Activated T-helper 1 cell treated with anti-CD3 and anti-CD28 coated beads, Interleukin-2, amount 50 U/mL, for 16 hours (primary cell): ENCODE measurements at regions not wholly inside any gene's neighbourhood (a gene's known extent, or its start where the extent isn't known, plus 50 kb on each side); places are given as distances from the start of the nearest gene placed in this dataset.

ENCODE experiments used
- DNase-seq, 2 donors: peaks; one replicate each; pipeline ENCODE4 v3.0.0-alpha.2; 2020; ENCODE audit warnings: low read depth in 1 of 2, low spot score in 1 of 2

DNA sequence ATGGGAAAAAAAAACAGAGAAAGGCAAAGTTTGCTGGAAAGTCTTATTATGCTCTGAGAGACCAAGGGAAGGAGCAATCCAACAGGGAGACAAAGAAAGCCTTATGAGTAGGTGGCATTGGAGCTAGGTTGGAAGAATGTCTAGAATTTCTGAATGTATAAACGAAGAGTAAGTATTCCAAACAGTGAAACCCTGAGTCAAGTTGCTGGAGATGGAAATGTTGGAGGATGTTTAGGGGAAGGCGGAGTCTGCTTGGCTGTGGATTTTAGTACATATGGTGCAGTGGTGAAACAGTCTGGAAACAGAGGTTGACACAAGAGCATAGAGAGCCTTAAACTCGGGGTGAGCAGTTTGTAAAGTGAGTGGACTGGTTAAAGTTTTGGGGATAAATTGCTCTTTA lies 314.8 kb upstream of the CADM1 start:
- no peak for DNase-seq

DNA sequence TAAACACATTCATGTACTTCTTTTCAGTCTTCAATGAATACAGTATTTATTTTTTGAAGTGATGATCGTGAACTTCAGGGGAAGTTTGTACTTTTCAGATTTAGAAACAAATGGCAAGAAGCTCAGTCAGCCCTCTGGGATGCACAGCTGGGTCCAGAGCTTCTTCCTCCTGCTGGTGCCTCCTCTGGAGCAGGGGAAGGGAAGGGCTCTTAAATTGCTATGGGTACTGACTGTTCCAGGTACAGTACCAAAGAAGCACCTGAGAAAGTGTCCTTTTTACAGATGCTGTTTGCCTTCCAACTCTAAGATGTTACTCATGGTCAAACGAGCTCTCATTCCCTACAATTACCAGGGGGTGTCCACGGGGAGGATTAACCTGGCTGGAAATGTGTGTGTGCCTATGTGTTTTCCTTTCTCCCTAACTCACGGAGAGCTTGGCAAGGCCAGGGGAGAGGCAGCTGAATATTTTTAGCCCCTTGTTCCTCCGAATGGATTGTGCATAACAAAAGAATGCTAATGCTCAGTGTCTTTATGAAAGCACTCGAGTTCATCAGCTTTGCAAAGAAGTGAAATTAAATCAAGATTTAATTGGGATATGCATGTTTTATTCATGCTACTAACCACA lies 313.7 kb upstream of the CADM1 start:
- no peak for DNase-seq

DNA sequence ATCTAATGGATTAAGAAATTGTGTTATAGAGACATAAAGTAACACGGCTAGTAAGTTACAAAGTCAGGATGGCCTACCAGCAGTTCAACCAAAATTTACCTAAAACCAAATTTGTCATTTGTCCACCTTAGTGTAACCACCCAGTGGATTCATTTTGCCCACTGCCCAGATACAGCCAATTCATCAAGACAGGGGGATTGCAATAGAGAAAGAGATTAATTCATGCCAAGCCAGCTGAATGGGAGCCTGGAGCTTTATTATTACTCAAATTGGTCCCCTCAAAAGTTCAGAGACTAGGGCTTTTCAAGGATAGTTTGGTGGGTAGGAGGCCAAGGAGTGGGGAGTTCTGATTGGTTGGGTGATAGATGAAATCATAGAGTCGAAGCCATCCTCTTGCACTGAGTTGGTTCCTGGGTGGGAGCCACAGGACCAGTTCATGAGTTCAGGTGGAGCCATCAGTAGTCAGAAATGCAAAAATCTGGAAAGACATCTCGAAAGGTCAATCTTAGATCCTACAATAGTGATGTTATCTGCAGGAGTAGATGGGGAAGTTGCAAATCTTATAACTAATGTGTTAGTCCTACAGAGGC lies 304.2 kb upstream of the CADM1 start:
- DNase-seq, result no peak

DNA sequence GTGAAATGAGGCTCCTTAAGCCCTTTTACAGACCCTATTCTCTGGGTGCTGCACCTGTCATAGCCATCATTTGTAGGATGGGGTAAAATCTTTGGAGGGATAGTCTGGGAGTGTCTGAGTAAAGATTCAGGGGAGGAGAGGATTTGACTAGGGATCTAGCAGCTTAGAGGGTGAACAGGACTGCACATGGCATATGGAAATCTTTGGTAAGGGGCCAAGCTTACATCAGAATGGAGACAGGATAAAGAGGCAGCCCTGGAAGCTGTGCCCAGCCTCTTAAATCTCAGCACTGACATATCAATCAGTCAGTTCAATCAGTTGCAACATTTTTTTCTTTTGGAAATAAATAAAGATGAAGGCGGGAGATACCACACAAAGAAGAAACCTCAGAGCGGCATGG lies 301.8 kb upstream of the CADM1 start:
- no peak for DNase-seq

DNA sequence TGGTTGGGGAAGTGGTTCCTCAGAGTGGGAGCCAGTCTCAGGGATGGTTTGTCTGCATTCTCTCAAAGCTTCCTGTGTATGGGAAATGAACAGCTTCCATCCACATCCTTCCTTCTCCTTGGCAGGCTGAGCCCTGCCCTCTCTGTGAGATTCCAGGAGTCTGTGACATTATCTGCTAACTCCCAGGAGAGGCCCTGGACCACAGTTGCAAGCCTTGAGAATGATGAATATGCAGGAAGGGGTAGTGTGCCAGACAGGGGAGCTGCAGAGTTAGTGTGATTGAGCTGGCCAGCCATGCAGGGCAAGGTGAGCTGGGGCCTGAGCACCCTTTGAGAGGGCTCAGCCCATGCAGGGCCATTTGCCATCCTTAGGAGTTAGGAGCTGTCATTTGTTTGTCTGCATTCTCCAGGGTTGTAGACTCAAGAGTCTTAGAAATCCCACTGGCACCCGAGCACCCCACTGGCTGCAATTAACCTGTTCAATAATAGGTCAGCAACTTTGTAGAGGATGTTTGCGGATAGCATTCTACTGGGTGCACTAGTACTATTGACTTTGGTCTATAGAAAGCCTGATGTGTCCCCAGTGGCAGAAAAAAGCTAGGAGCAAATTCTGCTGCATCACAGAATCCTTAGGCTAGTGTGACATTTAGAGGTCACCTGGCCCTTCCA lies 299.0 kb upstream of the CADM1 start:
- DNase-seq, result no peak

DNA sequence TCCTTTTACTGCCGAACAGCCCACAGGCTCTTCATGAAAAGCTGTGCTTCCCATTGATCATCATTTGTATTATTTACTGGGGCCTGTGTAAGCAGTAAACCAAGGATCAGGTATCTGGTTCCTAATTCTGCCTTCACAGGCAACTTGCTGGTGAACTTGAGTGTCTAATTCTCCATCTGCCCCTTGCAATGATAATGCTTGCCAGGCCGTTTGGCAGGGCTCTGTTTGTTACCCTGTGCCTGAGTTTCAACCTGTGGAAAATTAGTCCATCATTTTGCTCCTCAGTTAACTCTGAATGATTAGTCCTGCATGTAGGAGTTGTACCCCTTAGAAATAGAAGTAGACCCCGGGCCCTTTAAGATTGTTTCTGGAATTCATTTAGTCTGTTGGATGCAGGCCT lies 298.4 kb upstream of the CADM1 start:
- DNase-seq, result no peak

DNA sequence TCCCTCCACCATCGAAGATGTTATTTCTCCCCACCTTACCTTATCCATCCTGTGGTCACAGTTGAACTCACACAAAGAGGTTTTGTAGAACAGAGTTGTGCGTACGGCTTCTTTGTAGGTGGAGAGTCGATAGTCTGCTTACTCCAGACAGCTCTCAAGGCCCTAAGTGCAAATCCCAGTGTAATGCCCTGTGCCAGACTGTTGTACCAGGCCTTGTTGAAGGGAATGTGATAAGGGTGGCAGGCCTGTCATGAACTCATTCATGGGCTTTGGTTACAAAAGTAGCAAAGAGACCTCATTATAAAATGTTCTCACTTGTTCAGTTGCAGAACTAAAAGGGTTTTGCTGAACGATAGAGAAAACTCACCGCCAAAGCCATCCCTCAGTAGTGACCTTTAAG lies 288.7 kb upstream of the CADM1 start:
- no peak for DNase-seq

DNA sequence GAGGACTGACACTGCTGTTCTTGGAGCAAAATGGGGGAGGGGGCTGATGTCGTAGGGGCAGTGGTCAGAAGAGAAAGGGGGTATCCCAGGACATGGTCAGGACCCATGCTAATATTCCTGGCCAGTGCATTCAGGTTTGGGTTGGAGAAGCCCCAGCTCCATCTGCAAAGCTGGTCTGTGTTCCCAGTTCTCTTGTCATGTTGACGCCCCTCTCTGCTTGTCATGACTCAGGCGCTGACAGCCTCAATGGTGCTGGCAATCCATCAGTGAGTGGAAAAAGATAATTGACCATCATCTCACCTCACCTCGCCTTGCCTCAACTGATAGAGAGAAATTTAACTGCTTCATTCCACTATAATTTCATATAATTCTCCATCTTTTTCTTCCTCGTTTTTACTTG lies 283.1 kb upstream of the CADM1 start:
- no peak for DNase-seq

DNA sequence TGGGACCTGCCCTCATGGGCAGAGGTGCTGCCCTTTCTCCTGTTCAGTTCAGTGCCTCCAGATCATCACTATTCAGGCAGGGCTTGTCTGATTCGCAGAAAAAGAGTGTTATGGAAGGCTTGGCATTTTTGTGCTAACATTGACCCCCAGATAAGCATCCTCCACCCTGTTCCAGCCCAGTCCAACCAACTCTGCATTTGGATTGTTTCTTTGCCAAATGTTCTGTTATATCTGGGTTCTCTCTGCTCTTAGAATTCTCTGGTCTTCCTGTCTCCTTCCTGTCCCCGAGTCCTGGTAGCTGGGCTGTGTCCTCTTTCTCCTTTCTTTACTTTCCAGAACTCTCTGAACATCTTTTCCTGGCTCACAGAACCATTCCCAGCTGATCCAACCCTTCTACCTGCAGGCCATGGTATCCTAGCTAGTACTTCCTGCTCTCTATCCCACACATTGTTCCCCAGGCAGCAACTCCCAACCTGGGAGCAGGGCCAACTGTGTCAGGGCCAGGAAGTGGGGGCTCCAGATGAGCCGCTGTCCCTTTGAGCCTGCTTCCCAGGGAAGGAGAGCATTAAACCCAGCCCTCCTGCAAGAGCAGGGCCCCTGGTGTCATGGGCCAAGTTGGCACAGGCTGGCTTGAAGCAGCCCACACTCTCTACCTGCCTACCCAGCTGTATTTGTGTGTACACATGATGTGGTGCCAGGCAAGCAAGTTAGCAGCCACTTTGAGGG lies 280.7 kb upstream of the CADM1 start:
- no peak for DNase-seq

DNA sequence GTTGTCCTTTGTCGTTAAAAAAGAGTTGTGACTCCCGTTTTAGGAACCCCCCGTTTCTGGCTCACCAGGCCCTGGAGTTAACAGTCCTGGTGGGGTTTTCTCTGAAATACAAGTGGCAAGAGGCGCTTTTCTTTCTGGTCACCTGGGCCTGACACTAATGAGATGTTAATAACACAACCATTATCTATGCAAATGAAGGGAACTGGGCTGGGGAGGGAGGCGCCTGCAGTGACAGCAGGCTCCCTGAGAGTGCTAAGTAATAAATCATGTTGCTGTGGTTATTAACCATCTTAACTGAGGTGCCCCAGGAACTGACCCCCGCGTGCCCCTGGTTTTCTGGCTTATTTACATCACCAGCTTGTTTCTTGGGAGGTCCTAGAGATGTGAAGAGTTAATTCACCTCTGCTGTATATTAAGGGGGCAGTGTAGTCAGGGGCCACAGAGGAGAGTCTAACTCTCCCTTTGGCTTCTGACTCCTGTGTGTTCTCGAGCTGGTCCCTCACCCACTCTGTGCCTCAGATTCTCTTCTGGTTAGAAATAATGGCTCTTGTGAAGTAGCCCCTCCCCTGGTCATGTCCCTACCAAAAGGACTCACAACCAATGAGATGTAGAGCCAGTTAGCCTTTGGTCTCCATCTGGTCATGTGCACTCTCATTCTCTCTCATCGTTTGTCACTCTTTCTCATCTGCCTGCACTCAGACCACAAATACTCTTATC lies 276.6 kb upstream of the CADM1 start:
- DNase-seq, result no peak

DNA sequence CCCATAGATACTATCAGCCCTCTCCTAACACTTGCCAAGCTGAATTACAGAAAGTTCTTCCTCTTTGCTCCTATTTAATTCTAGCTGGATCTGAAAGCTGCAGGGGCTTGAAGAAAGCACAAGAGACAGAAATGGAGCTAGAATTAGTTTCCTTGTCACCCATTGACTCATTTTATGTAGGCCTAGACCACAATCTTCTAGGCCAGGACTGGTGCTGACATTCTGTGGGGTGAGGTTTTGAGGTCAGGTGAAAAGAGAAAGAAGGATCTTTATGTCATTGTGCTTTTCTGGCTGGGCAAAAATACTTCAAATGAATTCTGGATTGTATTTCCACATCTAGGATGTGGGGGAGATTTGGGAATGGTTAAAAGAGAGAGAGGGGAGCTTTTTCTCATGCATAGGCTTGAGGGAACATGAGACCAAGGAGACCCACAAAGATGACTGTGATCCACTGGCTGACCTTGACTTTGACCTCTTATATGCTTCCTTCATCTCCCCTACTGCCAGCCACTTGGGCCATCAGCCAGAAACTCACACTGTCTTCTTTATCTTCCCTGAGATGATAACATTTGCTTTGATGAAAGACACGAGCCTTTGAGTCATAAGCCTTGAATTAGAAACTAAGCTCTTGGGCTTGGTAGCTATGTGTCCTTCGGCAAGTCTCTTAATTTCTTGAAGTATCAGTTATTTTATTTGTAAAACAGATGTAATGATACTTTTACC lies 274.9 kb upstream of the CADM1 start:
- no peak for DNase-seq

DNA sequence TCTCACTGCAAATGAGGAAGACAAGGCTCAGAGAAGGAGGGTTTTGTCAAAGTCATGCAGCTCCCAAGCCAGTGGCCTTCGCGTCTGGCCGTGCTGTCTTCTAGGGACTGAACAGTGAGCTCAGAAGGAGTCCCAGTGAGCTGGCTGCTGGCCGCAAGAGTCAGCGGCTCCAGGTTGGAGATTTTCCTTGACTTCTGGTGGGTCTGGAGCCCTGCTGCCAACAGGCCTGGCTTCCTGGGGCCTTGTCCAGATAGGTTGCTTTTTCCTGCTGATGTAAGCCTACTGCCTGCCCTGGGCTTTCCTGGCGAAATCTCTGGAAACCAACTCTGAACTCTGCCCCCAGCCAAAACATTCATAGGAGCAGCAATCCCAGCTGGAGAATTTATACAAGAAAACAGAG lies 272.7 kb upstream of the CADM1 start:
- no peak for DNase-seq

DNA sequence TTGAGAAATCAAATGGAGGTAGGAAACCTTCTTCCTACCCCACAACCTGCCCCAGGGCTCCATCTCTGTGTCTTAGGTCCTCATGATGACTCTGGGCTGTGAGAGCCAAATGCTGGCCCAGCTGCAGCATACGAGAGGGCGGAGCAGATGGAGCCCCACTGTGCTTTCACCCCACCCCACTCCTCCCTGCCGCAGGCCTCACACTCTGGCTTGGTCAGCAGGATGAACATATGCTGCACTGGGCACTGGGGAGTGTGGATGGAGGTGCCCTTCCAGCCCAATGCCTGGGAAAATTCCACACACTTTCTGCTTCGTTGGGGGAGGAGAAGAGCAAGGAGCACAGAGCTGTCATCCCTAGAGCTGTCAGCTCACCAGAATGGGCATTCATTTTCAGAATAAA lies 271.6 kb upstream of the CADM1 start:
- DNase-seq, result no peak

DNA sequence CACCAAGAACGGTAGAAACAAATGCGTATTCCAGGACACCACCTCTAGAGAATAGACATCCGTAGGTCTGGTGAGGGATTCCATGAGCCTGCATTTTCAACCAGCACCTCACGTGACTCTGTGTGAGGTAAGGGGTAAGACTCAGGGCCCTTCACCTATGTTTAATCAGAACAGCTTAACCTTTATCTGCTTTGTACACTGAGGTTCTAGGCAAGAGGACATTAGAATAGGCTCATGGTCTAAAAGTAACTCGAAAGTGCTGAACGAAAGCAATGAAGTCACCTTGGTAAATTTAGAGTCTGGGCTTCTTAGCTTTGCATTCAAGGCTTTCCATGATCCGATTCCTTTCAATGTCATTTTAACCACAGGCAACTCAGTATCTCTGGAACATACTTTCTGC lies 270.5 kb upstream of the CADM1 start:
- no peak for DNase-seq

DNA sequence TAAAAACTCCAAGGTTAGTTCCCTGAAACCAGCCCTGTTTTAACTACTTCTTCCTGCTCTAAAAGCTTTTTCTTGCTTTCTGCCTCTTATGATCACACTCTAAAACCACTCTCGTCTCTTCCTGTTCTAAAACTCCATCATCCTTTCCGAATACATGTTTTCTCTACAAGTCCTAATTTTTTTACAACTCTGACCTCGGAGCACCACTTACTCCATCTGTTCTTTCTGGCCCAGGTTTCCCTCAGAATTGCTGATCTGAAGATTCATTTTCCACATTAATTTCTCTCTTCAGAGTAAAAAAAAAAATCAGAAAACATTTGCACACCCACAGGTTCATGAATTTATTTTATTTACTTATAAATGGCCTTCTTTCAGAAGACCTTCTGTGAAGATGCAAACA lies 265.7 kb upstream of the CADM1 start:
- no peak for DNase-seq

DNA sequence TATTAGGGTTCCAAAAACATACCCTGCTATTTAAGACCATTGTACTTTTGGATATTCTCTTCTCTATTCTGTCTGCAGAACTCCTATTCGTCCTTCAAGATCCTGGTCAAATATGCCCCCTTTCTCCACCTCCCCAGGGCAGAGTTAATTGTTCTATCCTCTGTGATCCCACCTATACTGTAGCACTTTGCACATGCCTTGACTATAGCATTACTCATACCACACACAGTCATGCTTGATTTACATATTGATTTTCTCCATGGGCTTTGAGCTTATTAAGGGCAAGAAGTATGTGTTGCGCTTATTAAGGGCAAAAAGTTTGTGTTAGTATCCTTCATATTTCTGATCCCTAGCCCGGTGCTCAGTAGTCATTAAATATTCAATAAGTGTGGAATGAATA lies 263.7 kb upstream of the CADM1 start:
- DNase-seq, result no peak

DNA sequence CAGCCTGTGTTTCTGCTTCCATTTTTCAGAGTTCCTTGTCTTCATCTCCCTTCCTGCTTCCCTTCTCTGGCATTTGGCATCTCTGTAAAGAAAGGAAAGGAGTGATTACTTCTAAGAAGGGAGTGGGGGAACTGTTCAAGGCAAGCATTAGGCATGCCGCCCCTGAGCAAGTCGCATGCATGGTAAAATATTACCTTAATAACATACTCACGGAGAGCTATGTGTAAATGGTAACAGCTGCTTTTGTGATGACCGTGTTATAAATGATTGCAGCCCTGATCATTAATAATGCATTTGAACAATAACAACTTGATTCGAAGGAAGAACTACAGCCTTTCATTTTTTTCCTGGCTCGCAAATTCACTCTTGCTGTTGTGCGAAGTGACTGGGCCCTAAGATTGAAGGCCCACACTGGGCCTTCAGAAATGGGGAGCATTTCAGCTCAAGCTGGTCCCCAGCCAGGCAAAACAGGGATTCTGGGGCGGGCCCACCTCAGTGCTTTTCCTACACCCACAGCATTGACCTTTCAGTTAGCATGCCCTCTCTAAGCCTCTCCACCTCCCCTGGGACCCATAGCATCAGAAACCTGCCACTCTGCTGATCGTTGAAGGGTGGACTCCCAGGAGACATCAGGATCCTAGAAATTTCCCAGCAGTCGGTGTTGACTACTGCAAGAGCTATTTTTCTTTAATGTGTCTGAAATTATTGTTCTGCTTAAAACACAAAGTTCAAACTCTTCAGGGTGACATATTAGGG lies 263.0 kb upstream of the CADM1 start:
- DNase-seq, result no peak

DNA sequence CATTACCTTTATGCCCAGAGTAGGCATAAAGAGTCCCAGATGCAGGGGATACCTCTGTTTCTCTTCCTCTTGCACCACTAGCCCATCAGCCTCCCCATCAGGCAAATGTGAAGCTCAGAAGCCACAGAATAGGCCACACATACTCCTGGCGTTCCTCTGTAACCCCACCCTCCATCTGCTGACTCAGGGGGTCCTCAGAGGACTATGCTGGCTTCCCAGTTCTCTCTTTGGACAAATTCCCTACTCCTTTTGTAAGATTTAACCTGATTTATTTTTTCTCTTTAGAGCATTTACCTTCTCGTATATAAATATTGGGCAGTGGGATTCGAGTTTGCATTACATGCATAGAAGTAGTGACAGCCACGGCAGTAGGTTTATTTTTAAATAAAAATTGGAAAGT lies 262.3 kb upstream of the CADM1 start:
- DNase-seq, result no peak

DNA sequence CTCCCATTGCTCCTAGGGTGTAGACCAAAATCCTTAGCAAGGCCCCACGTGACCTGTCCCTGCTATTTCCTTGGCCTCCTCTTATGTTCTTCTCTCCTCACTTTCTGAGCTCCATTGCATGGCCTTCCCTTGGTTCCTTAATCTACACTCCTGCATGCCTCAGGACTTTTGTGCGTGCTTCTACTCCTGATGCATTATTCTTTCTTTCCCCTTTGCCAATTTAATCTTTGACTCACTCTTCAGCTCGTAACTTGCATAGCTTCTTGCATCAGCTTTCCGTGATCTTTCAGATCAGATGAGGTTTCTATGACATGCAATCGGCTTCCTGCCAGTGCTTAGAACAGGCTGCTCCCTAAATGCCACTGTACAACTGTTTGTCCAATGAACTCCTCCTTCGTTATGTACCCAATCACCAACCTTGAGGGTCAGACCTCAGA lies 261.6 kb upstream of the CADM1 start:
- no peak for DNase-seq

DNA sequence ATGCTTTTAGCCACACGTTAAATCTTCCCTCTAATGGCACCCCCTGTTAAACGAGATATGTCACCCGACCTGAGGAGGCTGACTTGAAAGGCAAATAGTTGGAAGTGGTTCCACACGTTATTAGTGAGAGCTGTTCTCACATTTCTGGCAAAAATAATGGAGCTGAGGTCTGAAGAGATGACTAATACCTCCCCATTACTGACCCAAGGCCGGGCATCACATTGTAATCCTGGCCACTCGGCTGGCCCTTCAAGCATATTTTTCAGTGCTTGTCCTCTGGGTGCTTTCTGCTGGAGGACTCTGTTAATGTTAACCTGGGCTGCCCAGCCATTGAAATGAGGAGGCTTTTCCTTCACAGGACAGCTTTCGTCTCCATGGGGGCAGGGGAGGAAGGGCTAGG lies 260.0 kb upstream of the CADM1 start:
- no peak for DNase-seq
